Endothelial cell of umbilical vein (primary cell): ENCODE measurements at regions not wholly inside any gene's neighbourhood (a gene's known extent, or its start where the extent isn't known, plus 50 kb on each side); places are given as distances from the start of the nearest gene placed in this dataset.

Experiments used
- POLR2A ChIP-seq: IDR thresholded peaks from 2 replicates; pipeline ENCODE4 v1.6.1; 2012; ENCODE audit warnings: low read depth, mild to moderate bottlenecking, control low read depth, low read length
- POLR2AphosphoS5 ChIP-seq: IDR thresholded peaks from 2 replicates; pipeline ENCODE4 v1.6.1; 2012; ENCODE audit warnings: low read depth, mild to moderate bottlenecking, control low read depth, low read length, moderate library complexity; ENCODE audit not compliant: insufficient read depth
- TF ChIP-seq, protein P1 (sequence below), 2 donors: IDR thresholded peaks; 1 replicate in 1 of 2; 2 replicates in 1 of 2; pipeline ENCODE4 v1.5.1; 2011; ENCODE audit warnings: low read length in 2 of 2, mild to moderate bottlenecking in 2 of 2, moderate library complexity in 2 of 2, control low read depth in 1 of 2, inconsistent platforms in 1 of 2, low read depth in 1 of 2; ENCODE audit not compliant: insufficient read depth in 1 of 2; ENCODE audit errors: extremely low read depth in 1 of 2

DNA sequence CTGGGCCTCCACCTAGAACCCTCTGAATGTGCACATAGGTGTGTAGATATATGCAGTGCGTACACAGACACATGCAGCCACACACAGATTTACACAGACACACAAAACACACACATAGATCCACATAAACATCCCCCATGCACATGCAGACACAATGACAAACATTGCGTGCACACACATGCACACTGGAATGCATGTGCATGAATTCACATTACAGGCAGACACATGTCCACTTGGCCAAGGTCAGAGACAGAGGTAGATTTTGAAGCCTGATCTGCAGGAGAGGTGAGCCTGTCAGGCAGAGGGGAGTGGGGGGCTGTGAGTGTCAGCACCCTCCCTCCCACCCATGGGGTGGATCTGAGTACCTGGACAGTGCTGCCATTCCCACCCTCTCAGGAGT is 338.5 kb downstream of the PTPRU start:
- TF ChIP-seq, protein P1, sequence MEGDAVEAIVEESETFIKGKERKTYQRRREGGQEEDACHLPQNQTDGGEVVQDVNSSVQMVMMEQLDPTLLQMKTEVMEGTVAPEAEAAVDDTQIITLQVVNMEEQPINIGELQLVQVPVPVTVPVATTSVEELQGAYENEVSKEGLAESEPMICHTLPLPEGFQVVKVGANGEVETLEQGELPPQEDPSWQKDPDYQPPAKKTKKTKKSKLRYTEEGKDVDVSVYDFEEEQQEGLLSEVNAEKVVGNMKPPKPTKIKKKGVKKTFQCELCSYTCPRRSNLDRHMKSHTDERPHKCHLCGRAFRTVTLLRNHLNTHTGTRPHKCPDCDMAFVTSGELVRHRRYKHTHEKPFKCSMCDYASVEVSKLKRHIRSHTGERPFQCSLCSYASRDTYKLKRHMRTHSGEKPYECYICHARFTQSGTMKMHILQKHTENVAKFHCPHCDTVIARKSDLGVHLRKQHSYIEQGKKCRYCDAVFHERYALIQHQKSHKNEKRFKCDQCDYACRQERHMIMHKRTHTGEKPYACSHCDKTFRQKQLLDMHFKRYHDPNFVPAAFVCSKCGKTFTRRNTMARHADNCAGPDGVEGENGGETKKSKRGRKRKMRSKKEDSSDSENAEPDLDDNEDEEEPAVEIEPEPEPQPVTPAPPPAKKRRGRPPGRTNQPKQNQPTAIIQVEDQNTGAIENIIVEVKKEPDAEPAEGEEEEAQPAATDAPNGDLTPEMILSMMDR (IDR thresholded peaks at IDR 0.05; ENCODE audit: extremely low read depth in 1 of 2, insufficient read depth in 1 of 2, low read depth in 1 of 2, low read length in 2 of 2): no peak
- TF ChIP-seq POLR2AphosphoS5 (no peak), POLR2A (no peak)
